MM.1S (cell line): ENCODE measurements at regions not wholly inside any gene's neighbourhood (a gene's known extent, or its start where the extent isn't known, plus 50 kb on each side); places are given as distances from the start of the nearest gene placed in this dataset.

Source experiments
- DNase-seq: peaks from one replicate; pipeline ENCODE4 v3.0.0-alpha.2; 2015
- H2AFZ ChIP-seq: fragments of 300-600 bp; sonication (generic); 2 replicates; pipeline ENCODE4 v1.6.0; 2016; ENCODE audit warnings: antibody characterized with exemption, low read length
- H3F3A ChIP-seq: fragments of 300-600 bp; sonication (generic); 2 replicates; pipeline ENCODE4 v1.6.1; 2016; ENCODE audit warnings: mild to moderate bottlenecking, antibody characterized with exemption, low read length, moderate library complexity, mixed read lengths; ENCODE audit not compliant: insufficient read depth
- H3K27ac ChIP-seq: fragments of 300-600 bp; sonication (generic); 2 replicates; pipeline ENCODE4 v1.5.1; 2016; ENCODE audit warnings: mild to moderate bottlenecking, low read length
- H3K27me3 ChIP-seq: fragments of 300-600 bp; sonication (generic); replicated peaks from 2 replicates; pipeline ENCODE4 v1.6.0; 2016; ENCODE audit warnings: low read length; ENCODE audit not compliant: insufficient read depth
- H3K36me3 ChIP-seq: fragments of 300-600 bp; sonication (generic); replicated peaks from 2 replicates; pipeline ENCODE4 v1.6.1; 2016; ENCODE audit warnings: mild to moderate bottlenecking, low read length, mixed read lengths; ENCODE audit not compliant: insufficient read depth
- H3K4me1 ChIP-seq: fragments of 300-600 bp; sonication (generic); 2 replicates; pipeline ENCODE4 v1.6.1; 2016; ENCODE audit warnings: low read length, mixed read lengths
- H3K4me2 ChIP-seq: fragments of 300-600 bp; sonication (generic); 2 replicates; pipeline ENCODE4 v1.6.0; 2016; ENCODE audit warnings: low read depth, low read length
- H3K4me3 ChIP-seq: fragments of 300-600 bp; sonication (generic); 2 replicates; pipeline ENCODE4 v1.5.1; 2016; ENCODE audit warnings: low read length, mixed read lengths
- H3K79me2 ChIP-seq: fragments of 300-600 bp; sonication (generic); 2 replicates; pipeline ENCODE4 v1.6.1; 2016; ENCODE audit warnings: mixed run types, low read length, mixed read lengths
- H3K9ac ChIP-seq: fragments of 300-600 bp; sonication (generic); 2 replicates; pipeline ENCODE4 v1.6.1; 2016; ENCODE audit warnings: low read length, mixed read lengths
- H3K9me2 ChIP-seq: fragments of 300-600 bp; sonication (generic); replicated peaks from 2 replicates; pipeline ENCODE4 v1.6.1; 2016; ENCODE audit warnings: mild to moderate bottlenecking, low read length, mixed read lengths; ENCODE audit not compliant: insufficient read depth
- H3K9me3 ChIP-seq: fragments of 300-600 bp; sonication (generic); replicated peaks from 2 replicates; pipeline ENCODE4 v1.6.1; 2016; ENCODE audit warnings: mild to moderate bottlenecking, low read length, mixed read lengths; ENCODE audit not compliant: insufficient read depth
- H4K20me1 ChIP-seq: fragments of 300-600 bp; sonication (generic); 2 replicates; pipeline ENCODE4 v1.6.1; 2016; ENCODE audit warnings: mild to moderate bottlenecking, low read length, moderate library complexity, mixed read lengths; ENCODE audit not compliant: insufficient read depth
- CTCF ChIP-seq: fragments of 300-600 bp; sonication (generic); IDR thresholded peaks from 2 replicates; pipeline ENCODE4 v1.5.1; 2016; ENCODE audit warnings: antibody characterized with exemption, low read length, mixed read lengths
- EZH2 ChIP-seq: fragments of 300-600 bp; sonication (generic); optimal IDR thresholded peaks from 2 replicates; pipeline ENCODE3; 2017; ENCODE audit warnings: low read depth, mild to moderate bottlenecking, antibody characterized with exemption, low read length, mixed read lengths
- EZH2phosphoT487 ChIP-seq: fragments of 300-600 bp; sonication (generic); IDR thresholded peaks from 2 replicates; pipeline ENCODE4 v1.6.1; 2018; ENCODE audit warnings: antibody characterized with exemption, low read length

- no peaks in the 10 kb centered on the region for H3K36me3 ChIP-seq
- H3K4me1 ChIP-seq: no peaks in the 10 kb centered on the region
- no peak overlapping the region for H3K9ac ChIP-seq
- H2AFZ ChIP-seq: no peak overlapping the region
- no peaks in the 10 kb centered on the region for H3K9me2 ChIP-seq
- DNase-seq: no peak
- H3K27me3 ChIP-seq: no peaks in the 10 kb centered on the region
- no peak overlapping the region for H3K27ac ChIP-seq
- H3F3A ChIP-seq: no peaks in the 10 kb centered on the region
- no peaks in the 10 kb centered on the region for H3K9me3 ChIP-seq
- H3K4me2 ChIP-seq: no peak overlapping the region
- H3K79me2 ChIP-seq: no peaks in the 10 kb centered on the region
- no peaks in the 10 kb centered on the region for H4K20me1 ChIP-seq
- H3K4me3 ChIP-seq: no peak overlapping the region
- TF ChIP-seq EZH2 (no peak), CTCF (no peak), EZH2phosphoT487 (no peak)
Observed at GRCh38 chr9:73083519-73083918, 68.1 kb upstream of the ANXA1 start.

GRCh38 chr9:73081979-73082657, 69.5 kb upstream of the ANXA1 start:
- no peak overlapping the region for H3K27ac ChIP-seq
- no peaks in the 10 kb centered on the region for H3K4me1 ChIP-seq
- H3K9me3 ChIP-seq: no peaks in the 10 kb centered on the region
- H3K4me3 ChIP-seq: no peak overlapping the region
- no peaks in the 10 kb centered on the region for H4K20me1 ChIP-seq
- no peaks in the 10 kb centered on the region for H3F3A ChIP-seq
- peak; percentile 53 for DNase-seq
- no peak overlapping the region for H3K9ac ChIP-seq
- H3K79me2 ChIP-seq: no peaks in the 10 kb centered on the region
- H3K27me3 ChIP-seq: no peaks in the 10 kb centered on the region
- H3K36me3 ChIP-seq: no peaks in the 10 kb centered on the region
- H3K4me2 ChIP-seq: no peak overlapping the region
- peak; percentile 75 for TF ChIP-seq CTCF
- no peak for TF ChIP-seq EZH2phosphoT487
- TF ChIP-seq EZH2: no peak
- no peaks in the 10 kb centered on the region for H3K9me2 ChIP-seq
- H2AFZ ChIP-seq: no peak overlapping the region

- no peaks in the 10 kb centered on the region for H3K36me3 ChIP-seq
- no peak overlapping the region for H3K4me3 ChIP-seq
- no peak for DNase-seq
- H3F3A ChIP-seq: no peaks in the 10 kb centered on the region
- H3K9ac ChIP-seq: no peak overlapping the region
- H3K27ac ChIP-seq: no peak overlapping the region
- no peaks in the 10 kb centered on the region for H3K9me3 ChIP-seq
- H3K79me2 ChIP-seq: no peaks in the 10 kb centered on the region
- H3K9me2 ChIP-seq: no peaks in the 10 kb centered on the region
- H3K4me2 ChIP-seq: no peak overlapping the region
- no peak overlapping the region for H2AFZ ChIP-seq
- no peaks in the 10 kb centered on the region for H3K27me3 ChIP-seq
- H4K20me1 ChIP-seq: no peaks in the 10 kb centered on the region
- H3K4me1 ChIP-seq: no peaks in the 10 kb centered on the region
- TF ChIP-seq CTCF (no peak), EZH2phosphoT487 (no peak), EZH2 (no peak)
Observed at GRCh38 chr9:73080110-73080694, 71.5 kb upstream of the ANXA1 start.
